T-cell (primary cell): ENCODE measurements at regions not wholly inside any gene's neighbourhood (a gene's known extent, or its start where the extent isn't known, plus 50 kb on each side); places are given as distances from the start of the nearest gene placed in this dataset.

Experiments
- ATAC-seq, 4 experiments: fragments of 200-7000 bp in 3 of 4; fragments of 150-1000 bp in 1 of 4; cut with Tn5 transposase; replicated peaks in 1 of 4; 1 replicate in 3 of 4; 2 replicates in 1 of 4; pipeline ENCODE4 v1.10.0; 2021; ENCODE audit warnings: moderate library complexity in 3 of 4, mild to moderate bottlenecking in 2 of 4, moderate number of reproducible peaks in 1 of 4
- CTCF ChIA-PET, 2 donors: fragments of 300-600 bp; sonication (Branson Sonifier 250); formaldehyde crosslinking; loops; one replicate each; lab custom pipeline; 2022; ENCODE audit warnings: antibody characterized with exemption in 2 of 2; lab: Charles Lee
- POLR2A ChIA-PET, 2 donors: fragments of 300-600 bp; sonication (Branson Sonifier 250); formaldehyde crosslinking; loops; one replicate each; lab custom pipeline; 2022; ENCODE audit warnings: antibody characterized with exemption in 2 of 2; lab: Charles Lee
- DNase-seq, 35 experiments: peaks; one replicate each; pipeline versions ENCODE4 v3.0.0 to v3.0.0-alpha.2; 2013 to 2023
- H3K27ac ChIP-seq: one replicate; pipeline ENCODE4 v1.5.1; 2013; ENCODE audit warnings: low read length
- H3K27me3 ChIP-seq, 2 experiments: replicated peaks in 1 of 2; 1 replicate in 1 of 2; 2 replicates in 1 of 2; pipeline versions ENCODE4 v1.6.1 to v1.7.0; 2013; ENCODE audit warnings: low read length in 1 of 2, mixed read lengths in 1 of 2; ENCODE audit not compliant: control insufficient read depth in 2 of 2, insufficient read depth in 2 of 2; ENCODE audit errors: extremely low read depth in 1 of 2
- H3K36me3 ChIP-seq, 2 donors: 1 replicate in 1 of 2; 2 replicates in 1 of 2; pipeline versions ENCODE4 v1.6.1 to v1.7.0; 2013; ENCODE audit warnings: low read length in 1 of 2; ENCODE audit not compliant: control insufficient read depth in 2 of 2, insufficient read depth in 1 of 2; ENCODE audit errors: extremely low read depth in 1 of 2
- H3K4me1 ChIP-seq, 2 experiments: 1 replicate in 1 of 2; 2 replicates in 1 of 2; pipeline versions ENCODE4 v1.6.1 to v1.7.0; 2013; ENCODE audit warnings: low read length in 2 of 2, mixed read lengths in 1 of 2; ENCODE audit not compliant: insufficient read depth in 2 of 2, control insufficient read depth in 1 of 2; ENCODE audit errors: extremely low read depth in 1 of 2
- H3K4me3 ChIP-seq, 2 donors: 1 replicate in 1 of 2; 2 replicates in 1 of 2; pipeline versions ENCODE4 v1.5.1 to v1.7.0; 2013; ENCODE audit warnings: mild to moderate bottlenecking in 2 of 2, low read length in 1 of 2, moderate library complexity in 1 of 2; ENCODE audit not compliant: control insufficient read depth in 1 of 2; ENCODE audit errors: extremely low read depth in 1 of 2
- H3K9me3 ChIP-seq: 2 replicates; pipeline ENCODE4 v1.7.0; 2013
- H3K27ac Mint-ChIP-seq, 2 donors: one replicate each; pipeline ENCODE4 v1.8.0; 2020 to 2021; ENCODE audit warnings: mild to moderate bottlenecking in 2 of 2, mixed read lengths in 2 of 2
- H3K27me3 Mint-ChIP-seq, 2 donors: one replicate each; pipeline ENCODE4 v1.8.0; 2021 to 2022; ENCODE audit warnings: mixed read lengths in 2 of 2
- H3K36me3 Mint-ChIP-seq: one replicate; pipeline ENCODE4 v1.8.0; 2021; ENCODE audit warnings: mixed read lengths
- H3K4me1 Mint-ChIP-seq, 3 donors: one replicate each; pipeline ENCODE4 v1.8.0; 2020 to 2022; ENCODE audit warnings: mixed read lengths in 3 of 3, mild to moderate bottlenecking in 1 of 3
- H3K4me3 Mint-ChIP-seq, 3 donors: one replicate each; pipeline ENCODE4 v1.8.0; 2020 to 2022; ENCODE audit warnings: mild to moderate bottlenecking in 3 of 3, mixed read lengths in 3 of 3, moderate library complexity in 3 of 3
- H3K9me3 Mint-ChIP-seq, 3 donors: one replicate each; pipeline ENCODE4 v1.8.0; 2020 to 2022; ENCODE audit warnings: mixed read lengths in 3 of 3
- WGBS: methylation state at CpG from one replicate; pipeline ENCODE4 v1.1.5; 2013; ENCODE audit warnings: missing lambda C conversion rate; ENCODE audit not compliant: insufficient coverage; 5-methylcytosine and 5-hydroxymethylcytosine counted together

GRCh38 chr4:83855044-83855443, 319.1 kb downstream of the GPAT3 start:
- ChIA-PET POLR2A (no interaction called here), CTCF (no interaction called here)
- peaks cover 2 to 18% of the 10 kb centered on the region in 2 donors for H3K27me3 Mint-ChIP-seq
- Histone ChIP-seq H3K27me3 (peaks cover 5% of the 10 kb centered on the region in 2 experiments), H3K4me1 (no peaks in the 10 kb centered on the region), H3K27ac (no peak overlapping the region), H3K4me3 (no peak overlapping the region), H3K36me3 (no peaks in the 10 kb centered on the region), H3K9me3 (no peaks in the 10 kb centered on the region)
- H3K4me3 Mint-ChIP-seq, result no peak overlapping the region
- no peak for DNase-seq
- no peak overlapping the region for H3K27ac Mint-ChIP-seq
- 55% methylated on average over 4 of the region's 6 CpGs for WGBS
- no peaks in the 10 kb centered on the region for H3K4me1 Mint-ChIP-seq
- ATAC-seq, result no peak
- no peaks in the 10 kb centered on the region for H3K9me3 Mint-ChIP-seq
- no peaks in the 10 kb centered on the region for H3K36me3 Mint-ChIP-seq

- Histone ChIP-seq H3K4me1 (no peaks in the 10 kb centered on the region), H3K36me3 (no peaks in the 10 kb centered on the region), H3K9me3 (no peaks in the 10 kb centered on the region), H3K27ac (no peak overlapping the region), H3K27me3 (peaks cover 5 to 7% of the 10 kb centered on the region in 2 experiments), H3K4me3 (no peak overlapping the region)
- Mint-ChIP-seq H3K4me1 (no peaks in the 10 kb centered on the region), H3K27me3 (peaks cover 2 to 15% of the 10 kb centered on the region in 2 donors), H3K4me3 (no peak overlapping the region), H3K27ac (no peak overlapping the region), H3K9me3 (no peaks in the 10 kb centered on the region), H3K36me3 (no peaks in the 10 kb centered on the region)
- ATAC-seq, result no peak
- no peak for DNase-seq
- CTCF ChIA-PET, result interaction anchor here in 1 of 2 donors (0.6 kb wide), 1 partner anchor 305 kb away, joined by 4 read pairs; no protein-coding TSS in a partner anchor
- POLR2A ChIA-PET, result no interaction called here
- WGBS, result no CpG with 5 or more reads among the region's 1 CpG
These were observed 316.2 kb downstream of the GPAT3 start for GRCh38 chr4:83852085-83852451.

GRCh38 chr4:83851261-83852084, 315.6 kb downstream of the GPAT3 start:
- ChIA-PET POLR2A (no interaction called here), CTCF (no interaction called here)
- H3K4me3 Mint-ChIP-seq, result no peak overlapping the region
- no peaks in the 10 kb centered on the region for H3K4me1 Mint-ChIP-seq
- Histone ChIP-seq H3K27me3 (peaks cover 5 to 7% of the 10 kb centered on the region in 2 experiments), H3K27ac (no peak overlapping the region), H3K9me3 (no peaks in the 10 kb centered on the region), H3K36me3 (no peaks in the 10 kb centered on the region), H3K4me1 (no peaks in the 10 kb centered on the region), H3K4me3 (no peak overlapping the region)
- WGBS, result 52% methylated on average over 9 of the region's 10 CpGs
- peaks cover 2 to 15% of the 10 kb centered on the region in 2 donors for H3K27me3 Mint-ChIP-seq
- no peak for ATAC-seq
- no peaks in the 10 kb centered on the region for H3K36me3 Mint-ChIP-seq
- H3K27ac Mint-ChIP-seq, result no peak overlapping the region
- no peak for DNase-seq
- no peaks in the 10 kb centered on the region for H3K9me3 Mint-ChIP-seq

DNA sequence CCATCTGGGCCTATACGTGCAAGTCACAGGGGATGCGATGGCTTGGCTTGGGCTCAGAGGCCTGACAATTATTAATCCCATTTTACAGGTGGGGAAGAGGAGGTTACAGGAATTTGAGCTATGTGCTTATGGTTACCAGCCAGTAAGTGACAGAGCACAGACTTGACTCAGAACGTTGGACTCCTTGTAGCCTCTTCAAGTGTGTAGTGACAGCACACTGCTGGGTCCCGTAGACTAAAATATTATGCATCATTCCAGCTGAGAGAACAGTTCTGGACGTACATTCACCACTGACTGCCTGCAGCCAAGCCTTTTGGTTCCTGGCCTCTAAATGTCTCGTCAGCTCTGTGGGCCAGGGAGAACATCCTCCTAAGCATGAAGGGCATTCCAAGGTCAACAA, 314.5 kb downstream of the GPAT3 start:
- DNase-seq (no peak), ATAC-seq (no peak)
- Histone ChIP-seq H3K4me3 (no peak overlapping the region), H3K9me3 (no peaks in the 10 kb centered on the region), H3K4me1 (no peaks in the 10 kb centered on the region), H3K36me3 (no peaks in the 10 kb centered on the region), H3K27me3 (peaks cover 5 to 7% of the 10 kb centered on the region in 2 experiments), H3K27ac (no peak overlapping the region)
- 73% methylated on average over 2 of the region's 6 CpGs for WGBS
- no peaks in the 10 kb centered on the region for H3K36me3 Mint-ChIP-seq
- H3K9me3 Mint-ChIP-seq, result no peaks in the 10 kb centered on the region
- peaks cover 2 to 13% of the 10 kb centered on the region in 2 donors for H3K27me3 Mint-ChIP-seq
- ChIA-PET CTCF (no interaction called here), POLR2A (no interaction called here)
- H3K4me1 Mint-ChIP-seq, result no peaks in the 10 kb centered on the region
- H3K27ac Mint-ChIP-seq, result no peak overlapping the region
- H3K4me3 Mint-ChIP-seq, result no peak overlapping the region

DNA sequence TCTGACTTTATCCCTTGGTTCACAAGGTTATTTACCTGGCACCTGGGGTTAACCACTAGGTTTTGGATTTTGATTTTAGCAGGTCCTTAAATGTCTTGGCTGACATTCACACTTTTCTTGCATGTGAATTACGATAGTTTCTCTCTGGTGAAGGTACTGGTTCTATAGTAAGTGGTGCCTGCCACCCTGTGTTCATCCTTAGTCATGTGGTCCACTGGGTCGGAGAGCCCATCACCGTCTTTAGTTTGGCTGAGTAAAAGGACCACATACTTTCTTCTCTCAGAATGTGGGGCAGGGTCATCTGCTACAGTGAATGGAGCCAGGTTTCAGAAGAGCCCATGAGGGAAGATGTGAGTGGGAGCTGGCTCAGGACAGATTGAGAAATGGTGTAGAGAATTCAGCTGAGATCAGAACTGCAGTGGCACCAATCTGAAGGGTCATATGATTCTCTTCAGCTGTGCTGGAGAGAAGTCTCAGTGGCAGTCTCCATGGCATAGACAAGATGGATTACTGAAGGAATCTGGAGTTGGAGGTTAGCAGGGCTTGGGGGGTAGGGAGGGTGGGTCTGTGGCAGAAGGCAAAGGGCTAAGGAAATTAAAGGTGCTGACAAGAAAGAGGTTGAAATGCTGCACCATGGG, 310.4 kb downstream of the GPAT3 start:
- WGBS, result 40% methylated on average over 1 of the region's 3 CpGs
- no peak for DNase-seq
- Histone ChIP-seq H3K9me3 (no peaks in the 10 kb centered on the region), H3K27ac (no peak overlapping the region), H3K36me3 (no peaks in the 10 kb centered on the region), H3K4me1 (no peaks in the 10 kb centered on the region), H3K4me3 (no peak overlapping the region), H3K27me3 (peaks cover 2% of the 10 kb centered on the region in 2 experiments)
- no peaks in the 10 kb centered on the region for H3K4me1 Mint-ChIP-seq
- POLR2A ChIA-PET, result no interaction called here
- ATAC-seq, result no peak
- H3K36me3 Mint-ChIP-seq, result no peaks in the 10 kb centered on the region
- H3K4me3 Mint-ChIP-seq, result no peak overlapping the region
- H3K27me3 Mint-ChIP-seq, result no peaks in the 10 kb centered on the region
- CTCF ChIA-PET, result no interaction called here
- H3K27ac Mint-ChIP-seq, result no peak overlapping the region
- no peaks in the 10 kb centered on the region for H3K9me3 Mint-ChIP-seq

GRCh38 chr4:83839615-83840014, 303.7 kb downstream of the GPAT3 start:
- no peaks in the 10 kb centered on the region for H3K9me3 Mint-ChIP-seq
- no peak overlapping the region for H3K4me3 ChIP-seq
- DNase-seq (no peak), ATAC-seq (no peak)
- POLR2A ChIA-PET, result no interaction called here
- H3K36me3 Mint-ChIP-seq, result no peaks in the 10 kb centered on the region
- CTCF ChIA-PET, result no interaction called here
- H3K27me3 Mint-ChIP-seq, result peaks cover 0 to 4% of the 10 kb centered on the region in 2 donors
- no peaks in the 10 kb centered on the region for H3K4me1 ChIP-seq
- H3K27ac Mint-ChIP-seq, result no peak overlapping the region
- H3K4me3 Mint-ChIP-seq, result no peak overlapping the region
- no peaks in the 10 kb centered on the region for H3K9me3 ChIP-seq
- no peaks in the 10 kb centered on the region for H3K27me3 ChIP-seq
- WGBS, result 67% methylated on average over 1 of the region's 2 CpGs
- H3K36me3 ChIP-seq, result no peaks in the 10 kb centered on the region
- no peak overlapping the region for H3K27ac ChIP-seq
- no peaks in the 10 kb centered on the region for H3K4me1 Mint-ChIP-seq
